ENCODE measurements at regions not wholly inside any gene's neighbourhood (a gene's known extent, or its start where the extent isn't known, plus 50 kb on each side); places are given as distances from the start of the nearest gene placed in this dataset.

DNA sequence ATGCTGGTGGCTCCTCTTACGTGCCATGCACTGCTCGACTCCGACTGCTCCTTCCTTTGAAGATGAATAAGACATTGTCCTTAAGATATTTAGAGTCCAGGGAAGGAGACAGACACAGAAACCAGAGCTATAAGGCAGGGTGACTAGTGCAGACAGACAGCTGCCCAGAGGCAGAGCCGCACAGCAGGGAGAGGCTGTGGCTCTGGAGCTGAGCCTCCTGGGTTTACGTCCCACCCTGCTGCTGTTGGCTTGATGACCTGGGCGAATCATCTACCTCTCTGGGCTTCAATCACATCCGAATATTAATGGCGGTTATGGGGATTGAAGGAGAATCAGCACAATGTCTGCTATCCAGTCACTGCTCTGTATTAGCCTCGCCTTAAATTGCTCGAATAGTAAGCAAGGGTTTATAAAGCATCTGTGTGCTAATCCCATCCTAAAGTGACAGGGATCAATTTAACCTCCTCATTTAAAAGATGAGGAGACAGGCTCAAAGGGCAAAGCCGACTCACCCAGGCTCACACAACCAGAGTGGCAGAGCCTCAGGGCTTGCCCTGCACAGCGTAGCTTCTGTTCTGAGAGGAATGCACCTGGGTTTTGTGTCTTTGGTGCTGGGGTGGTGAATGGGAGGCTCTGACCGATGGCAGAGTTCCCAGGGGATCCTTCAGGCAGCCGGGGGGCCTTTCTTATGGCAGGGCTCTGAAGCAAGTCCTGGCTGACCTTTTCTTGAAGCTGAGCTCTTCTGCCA, 284.1 kb downstream of the MYCN start:
- TF ChIP-seq, protein P1, sequence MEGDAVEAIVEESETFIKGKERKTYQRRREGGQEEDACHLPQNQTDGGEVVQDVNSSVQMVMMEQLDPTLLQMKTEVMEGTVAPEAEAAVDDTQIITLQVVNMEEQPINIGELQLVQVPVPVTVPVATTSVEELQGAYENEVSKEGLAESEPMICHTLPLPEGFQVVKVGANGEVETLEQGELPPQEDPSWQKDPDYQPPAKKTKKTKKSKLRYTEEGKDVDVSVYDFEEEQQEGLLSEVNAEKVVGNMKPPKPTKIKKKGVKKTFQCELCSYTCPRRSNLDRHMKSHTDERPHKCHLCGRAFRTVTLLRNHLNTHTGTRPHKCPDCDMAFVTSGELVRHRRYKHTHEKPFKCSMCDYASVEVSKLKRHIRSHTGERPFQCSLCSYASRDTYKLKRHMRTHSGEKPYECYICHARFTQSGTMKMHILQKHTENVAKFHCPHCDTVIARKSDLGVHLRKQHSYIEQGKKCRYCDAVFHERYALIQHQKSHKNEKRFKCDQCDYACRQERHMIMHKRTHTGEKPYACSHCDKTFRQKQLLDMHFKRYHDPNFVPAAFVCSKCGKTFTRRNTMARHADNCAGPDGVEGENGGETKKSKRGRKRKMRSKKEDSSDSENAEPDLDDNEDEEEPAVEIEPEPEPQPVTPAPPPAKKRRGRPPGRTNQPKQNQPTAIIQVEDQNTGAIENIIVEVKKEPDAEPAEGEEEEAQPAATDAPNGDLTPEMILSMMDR (IDR thresholded peaks at IDR 0.05; ENCODE audit: borderline replicate concordance): no peak
- H3K4me1 ChIP-seq: peaks cover 5% of the 10 kb centered on the region
- DNase-seq: no peak
- no peaks in the 10 kb centered on the region for H3K9me3 ChIP-seq (replicated peaks)
- intact Hi-C loops (cut with micrococcal nuclease): no loop called here
- H3K36me3 ChIP-seq: no peaks in the 10 kb centered on the region
- no peak overlapping the region for H3K27ac ChIP-seq (replicated peaks)
- H3K4me3 ChIP-seq: no peak overlapping the region
- H3K27me3 ChIP-seq (ENCODE audit: low read depth): peaks cover 43% of the 10 kb centered on the region

DNA sequence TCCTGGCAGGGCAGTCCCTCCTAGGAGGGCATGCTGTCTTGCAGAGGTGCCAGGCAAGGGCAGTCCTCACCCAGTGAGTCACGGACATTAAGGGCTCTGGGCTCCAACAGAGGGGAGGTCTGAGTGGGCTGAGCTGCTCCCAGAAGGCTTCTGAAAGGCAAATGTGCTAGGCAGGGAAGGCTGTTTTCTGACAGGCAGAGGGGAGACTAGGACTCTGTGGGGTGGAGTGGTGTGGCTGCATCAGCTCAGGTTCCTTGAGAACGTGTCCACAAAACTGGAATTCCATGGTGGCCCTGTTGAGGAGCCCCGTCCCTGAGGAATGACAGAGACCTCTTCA, 283.5 kb downstream of the MYCN start:
- H3K4me1 ChIP-seq: peaks cover 5% of the 10 kb centered on the region
- no peaks in the 10 kb centered on the region for H3K36me3 ChIP-seq
- H3K4me3 ChIP-seq: no peak overlapping the region
- H3K27me3 ChIP-seq (ENCODE audit: low read depth): peaks cover 43% of the 10 kb centered on the region
- TF ChIP-seq, protein P1 (IDR thresholded peaks at IDR 0.05; ENCODE audit: borderline replicate concordance): no peak
- intact Hi-C loops (cut with micrococcal nuclease): no loop called here
- H3K27ac ChIP-seq (replicated peaks): no peak overlapping the region
- H3K9me3 ChIP-seq (replicated peaks): no peaks in the 10 kb centered on the region
- DNase-seq: no peak

DNA sequence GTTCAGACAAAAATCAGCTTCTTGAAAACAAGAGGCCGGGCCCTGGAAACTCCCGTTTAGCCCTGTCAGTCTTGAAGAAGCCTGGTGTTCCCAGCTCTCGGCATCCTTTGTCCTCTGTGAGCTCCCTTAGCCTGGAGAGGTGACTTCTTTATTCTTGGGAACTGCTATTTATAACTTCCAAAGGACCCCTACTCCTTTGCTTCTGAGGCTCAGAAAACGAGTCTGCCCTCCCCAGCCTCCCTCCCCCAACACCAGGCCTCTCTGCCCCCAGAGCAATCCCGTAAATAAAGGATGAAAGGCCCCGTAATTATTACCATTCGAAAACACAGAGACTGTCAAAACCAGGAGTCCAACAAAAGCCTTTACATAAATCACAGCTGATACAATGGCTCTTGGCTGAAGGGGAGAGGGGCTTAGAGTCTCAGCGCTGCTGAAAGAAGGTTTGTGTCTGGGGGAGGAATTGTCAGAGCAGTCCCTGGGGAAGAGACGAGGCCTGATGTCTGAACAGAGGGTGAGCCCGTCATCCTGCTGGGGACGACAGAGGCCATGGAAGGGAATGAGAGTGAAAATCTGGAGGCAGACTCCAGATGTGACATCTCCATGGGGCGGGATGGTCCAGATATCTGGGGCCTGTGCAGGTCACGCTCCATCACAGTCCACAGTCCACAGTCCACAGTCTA, 283.0 kb downstream of the MYCN start:
- peaks cover 43% of the 10 kb centered on the region for H3K27me3 ChIP-seq (ENCODE audit: low read depth)
- intact Hi-C loops (cut with micrococcal nuclease): no loop called here
- DNase-seq: no peak
- TF ChIP-seq, protein P1 (IDR thresholded peaks at IDR 0.05; ENCODE audit: borderline replicate concordance): no peak
- H3K9me3 ChIP-seq (replicated peaks): no peaks in the 10 kb centered on the region
- peaks cover 5% of the 10 kb centered on the region for H3K4me1 ChIP-seq
- H3K36me3 ChIP-seq: no peaks in the 10 kb centered on the region
- H3K4me3 ChIP-seq: no peak overlapping the region
- no peak overlapping the region for H3K27ac ChIP-seq (replicated peaks)

GRCh38 chr2:16222326-16222725, 282.0 kb downstream of the MYCN start:
- H3K4me1 ChIP-seq: peaks cover 5% of the 10 kb centered on the region
- no peak for DNase-seq
- H3K4me3 ChIP-seq: no peak overlapping the region
- H3K27me3 ChIP-seq (ENCODE audit: low read depth): peaks cover 43% of the 10 kb centered on the region
- no peaks in the 10 kb centered on the region for H3K9me3 ChIP-seq (replicated peaks)
- H3K36me3 ChIP-seq: no peaks in the 10 kb centered on the region
- intact Hi-C loops (cut with micrococcal nuclease): no loop called here
- TF ChIP-seq, protein P1 (IDR thresholded peaks at IDR 0.05; ENCODE audit: borderline replicate concordance): no peak
- no peak overlapping the region for H3K27ac ChIP-seq (replicated peaks)

- Histone ChIP-seq H3K27me3 (ENCODE audit: low read depth) (peaks cover 36% of the 10 kb centered on the region), H3K27ac (replicated peaks) (no peak overlapping the region), H3K4me1 (peaks cover 1% of the 10 kb centered on the region), H3K9me3 (replicated peaks) (no peaks in the 10 kb centered on the region), H3K36me3 (no peaks in the 10 kb centered on the region), H3K4me3 (no peak overlapping the region)
- TF ChIP-seq, protein P1 (IDR thresholded peaks at IDR 0.05; ENCODE audit: borderline replicate concordance): no peak
- intact Hi-C loops (cut with micrococcal nuclease): no loop called here
- no peak for DNase-seq
Observed at GRCh38 chr2:16221461-16222010, 281.2 kb downstream of the MYCN start.

Data from left ventricle myocardium inferior (tissue), 1 donor.